ENCODE measurements at regions not wholly inside any gene's neighbourhood (a gene's known extent, or its start where the extent isn't known, plus 50 kb on each side); places are given as distances from the start of the nearest gene placed in this dataset.

DNA sequence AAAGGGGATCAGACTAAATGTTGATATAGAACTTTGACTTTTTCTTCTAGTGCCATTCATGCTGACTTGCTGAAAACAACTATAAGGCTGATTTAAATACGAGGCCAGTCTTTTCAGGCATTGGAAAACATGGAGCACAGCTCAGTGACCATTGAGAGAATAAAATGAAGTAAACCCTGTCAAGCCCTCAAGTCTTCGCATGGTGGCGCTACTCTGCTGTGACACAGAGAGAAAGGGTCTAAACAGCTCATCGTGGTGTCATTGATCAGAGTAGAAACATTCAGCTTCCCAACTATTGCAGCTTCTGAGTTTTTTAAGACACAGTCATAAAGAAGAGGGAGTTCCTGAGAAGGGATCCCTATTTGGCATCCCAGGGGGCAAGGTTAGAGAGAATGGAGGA, 716.2 kb downstream of the DIPK2A start:
- TF ChIP-seq ZNF274 (IDR thresholded peaks at IDR 0.05; ENCODE audit: low read depth, low read length) (no peak), YY1 (IDR thresholded peaks at IDR 0.05; ENCODE audit: insufficient read depth, insufficient read length) (no peak), SUZ12 (IDR thresholded peaks at IDR 0.05; ENCODE audit: extremely low read depth, insufficient read depth, insufficient read length) (no peak)

Data from NT2/D1 (cell line).